Breast epithelium (tissue), 4 donors: ENCODE measurements at regions not wholly inside any gene's neighbourhood (a gene's known extent, or its start where the extent isn't known, plus 50 kb on each side); places are given as distances from the start of the nearest gene placed in this dataset.

Experiments
- DNase-seq, 2 donors: peaks; one replicate each; pipeline ENCODE4 v3.0.0-alpha.2; 2019; ENCODE audit warnings: low spot score in 2 of 2
- H3K27ac ChIP-seq, 2 donors: fragments of 200-600 bp; sonication (generic) in 1 of 2; one replicate each; pipeline ENCODE4 v1.5.1; 2016 to 2019; ENCODE audit warnings: mild to moderate bottlenecking in 1 of 2
- H3K27me3 ChIP-seq, 2 donors: fragments of 200-600 bp; sonication (generic) in 1 of 2; one replicate each; pipeline versions ENCODE4 v1.5.1 to v1.6.0; 2017 to 2019; ENCODE audit warnings: control low read depth in 1 of 2, mild to moderate bottlenecking in 1 of 2
- H3K36me3 ChIP-seq: fragments of 200-600 bp; one replicate; pipeline ENCODE4 v1.5.1; 2019
- H3K4me1 ChIP-seq, 2 donors: fragments of 200-600 bp; sonication (generic); one replicate each; pipeline ENCODE4 v1.5.1; 2016 to 2019; ENCODE audit warnings: control low read depth in 1 of 2
- H3K4me3 ChIP-seq, 3 donors: fragments of 200-600 bp; sonication (generic); 1 replicate in 2 of 3; 2 replicates in 1 of 3; pipeline ENCODE4 v1.5.1; 2016 to 2019; ENCODE audit warnings: mild to moderate bottlenecking in 3 of 3, moderate library complexity in 2 of 3
- H3K9me3 ChIP-seq, 2 donors: fragments of 200-600 bp; sonication (generic) in 1 of 2; one replicate each; pipeline ENCODE4 v1.5.1; 2016 to 2019; ENCODE audit warnings: control low read depth in 1 of 2
- POLR2A ChIP-seq: fragments of 450-650 bp; IDR thresholded peaks from one replicate; pipeline ENCODE4 v1.6.1; 2016; ENCODE audit warnings: antibody characterized with exemption, mild to moderate bottlenecking, moderate library complexity
- POLR2AphosphoS5 ChIP-seq, 3 donors: sonication (generic); formaldehyde crosslinking; IDR thresholded peaks; one replicate each; pipeline ENCODE4 v1.6.1; 2017; ENCODE audit warnings: antibody characterized with exemption in 3 of 3
- intact Hi-C: fragments of 100-400 bp; cut with DNase I; formaldehyde crosslinking; loops from one replicate; pipeline ENCODE4 v1.15.1; 2023; ENCODE audit warnings: low total_unique reads
- TF ChIP-seq, protein P1 (sequence below), 3 donors: fragments of 450-650 bp; IDR thresholded peaks; one replicate each; pipeline ENCODE4 v1.5.1; 2016 to 2017; ENCODE audit warnings: antibody characterized with exemption in 3 of 3, mild to moderate bottlenecking in 3 of 3, moderate library complexity in 3 of 3

DNA sequence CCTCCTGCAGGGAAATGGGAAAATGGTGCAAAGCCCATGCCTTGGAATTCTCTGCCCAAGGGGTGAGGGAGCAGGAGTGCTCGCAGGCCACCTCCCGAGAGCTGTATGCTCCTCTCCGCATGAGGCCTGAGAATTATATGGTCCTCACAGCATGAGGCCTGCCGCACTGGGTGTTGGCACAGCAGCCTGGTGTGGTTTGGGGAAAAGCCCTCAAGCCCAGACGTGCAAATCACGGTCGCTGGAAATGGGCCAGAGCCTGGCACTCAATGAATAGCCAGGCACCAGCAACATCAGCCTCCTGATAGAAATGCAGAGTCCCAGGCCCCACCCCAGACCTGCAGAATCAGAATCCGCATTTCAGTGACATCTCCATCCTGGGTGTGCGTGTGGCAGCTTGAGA is 156.4 kb upstream of the FOXF1 start:
- no peak for TF ChIP-seq POLR2AphosphoS5 (IDR thresholded peaks at IDR 0.05)
- TF ChIP-seq, protein P1, sequence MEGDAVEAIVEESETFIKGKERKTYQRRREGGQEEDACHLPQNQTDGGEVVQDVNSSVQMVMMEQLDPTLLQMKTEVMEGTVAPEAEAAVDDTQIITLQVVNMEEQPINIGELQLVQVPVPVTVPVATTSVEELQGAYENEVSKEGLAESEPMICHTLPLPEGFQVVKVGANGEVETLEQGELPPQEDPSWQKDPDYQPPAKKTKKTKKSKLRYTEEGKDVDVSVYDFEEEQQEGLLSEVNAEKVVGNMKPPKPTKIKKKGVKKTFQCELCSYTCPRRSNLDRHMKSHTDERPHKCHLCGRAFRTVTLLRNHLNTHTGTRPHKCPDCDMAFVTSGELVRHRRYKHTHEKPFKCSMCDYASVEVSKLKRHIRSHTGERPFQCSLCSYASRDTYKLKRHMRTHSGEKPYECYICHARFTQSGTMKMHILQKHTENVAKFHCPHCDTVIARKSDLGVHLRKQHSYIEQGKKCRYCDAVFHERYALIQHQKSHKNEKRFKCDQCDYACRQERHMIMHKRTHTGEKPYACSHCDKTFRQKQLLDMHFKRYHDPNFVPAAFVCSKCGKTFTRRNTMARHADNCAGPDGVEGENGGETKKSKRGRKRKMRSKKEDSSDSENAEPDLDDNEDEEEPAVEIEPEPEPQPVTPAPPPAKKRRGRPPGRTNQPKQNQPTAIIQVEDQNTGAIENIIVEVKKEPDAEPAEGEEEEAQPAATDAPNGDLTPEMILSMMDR (IDR thresholded peaks at IDR 0.05): no peak
- TF ChIP-seq POLR2A: no peak

DNA sequence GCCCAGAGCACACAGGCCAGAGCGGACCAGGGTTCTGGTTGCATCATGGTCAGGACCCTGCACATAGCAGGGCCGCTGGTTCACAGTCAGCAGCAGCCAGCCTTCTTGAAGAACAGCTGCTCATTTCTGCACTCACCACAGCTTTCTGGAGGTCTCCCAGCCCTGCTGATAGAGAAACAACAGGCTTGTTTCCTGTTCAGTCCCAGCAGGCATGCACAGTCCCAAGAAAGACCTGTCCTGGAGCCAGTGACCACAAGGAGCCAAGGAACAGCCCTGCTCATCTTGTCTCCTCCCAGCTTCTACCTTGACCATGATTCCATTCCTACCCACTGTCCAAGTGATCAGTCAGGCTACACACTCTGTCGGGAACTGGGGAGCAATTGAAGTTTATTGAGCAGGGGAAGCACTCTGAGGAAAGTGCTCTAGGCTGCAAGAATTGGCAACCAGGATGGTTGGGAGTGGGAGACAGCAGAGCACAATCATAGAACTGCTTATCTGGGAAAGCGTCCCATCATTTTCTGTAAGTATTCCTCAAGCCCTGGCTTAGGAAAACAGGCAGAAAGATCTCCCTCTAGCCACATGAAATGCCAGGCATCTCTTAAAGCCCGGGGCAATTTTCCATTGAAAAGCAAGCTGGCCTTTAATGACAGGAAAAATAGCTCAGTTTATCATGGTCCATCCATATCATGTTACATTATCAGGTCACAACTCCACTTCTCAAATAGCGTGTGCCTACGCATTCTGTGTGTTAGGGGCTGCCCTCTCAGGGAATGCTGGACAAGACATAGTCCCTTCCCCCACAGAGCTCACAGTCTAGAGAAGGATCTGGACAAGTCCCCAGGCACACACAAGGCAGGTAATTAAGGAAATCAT is 155.4 kb upstream of the FOXF1 start:
- TF ChIP-seq POLR2A (no peak), POLR2AphosphoS5 (IDR thresholded peaks at IDR 0.05) (no peak)
- TF ChIP-seq, protein P1 (IDR thresholded peaks at IDR 0.05): no peak
- Histone ChIP-seq H3K4me3 (no peak overlapping the region), H3K36me3 (no peaks in the 10 kb centered on the region), H3K27ac (no peak overlapping the region), H3K9me3 (peaks cover 17 to 18% of the 10 kb centered on the region in 2 donors), H3K27me3 (peaks cover 2 to 86% of the 10 kb centered on the region in 2 donors), H3K4me1 (no peaks in the 10 kb centered on the region)
- DNase-seq: no peak
- intact Hi-C loops: no loop called here

More for the DNA sequence above, 156.4 kb upstream of the FOXF1 start:
- intact Hi-C loops: no loop called here
- Histone ChIP-seq H3K4me1 (no peaks in the 10 kb centered on the region), H3K4me3 (no peak overlapping the region), H3K36me3 (no peaks in the 10 kb centered on the region), H3K27me3 (peaks cover 2 to 86% of the 10 kb centered on the region in 2 donors), H3K9me3 (peaks cover 17 to 18% of the 10 kb centered on the region in 2 donors), H3K27ac (no peak overlapping the region)
- no peak for DNase-seq

DNA sequence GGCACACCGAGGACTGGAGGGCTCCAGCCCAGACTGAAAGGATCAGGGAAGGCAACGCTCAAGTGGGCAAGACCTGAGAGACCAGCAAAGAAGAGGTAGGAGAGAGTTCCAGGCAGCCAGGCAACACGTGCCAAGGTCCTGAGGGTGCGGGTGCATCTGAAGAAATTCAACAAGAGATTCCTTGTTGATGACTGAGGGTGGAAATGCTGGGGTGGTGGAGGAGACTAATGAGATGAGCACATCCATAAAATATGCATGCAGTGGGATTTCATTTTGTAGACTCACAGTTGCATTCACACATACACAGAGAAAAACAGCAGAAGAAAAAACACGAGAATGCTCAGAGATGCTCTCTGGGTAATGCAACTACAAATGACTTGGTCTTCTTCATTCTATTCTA is 154.8 kb upstream of the FOXF1 start:
- H3K4me1 ChIP-seq: no peaks in the 10 kb centered on the region
- H3K27me3 ChIP-seq: peaks cover 2 to 87% of the 10 kb centered on the region in 2 donors
- DNase-seq: no peak
- H3K4me3 ChIP-seq: no peak overlapping the region
- no peaks in the 10 kb centered on the region for H3K36me3 ChIP-seq
- intact Hi-C loops: no loop called here
- peaks cover 17 to 18% of the 10 kb centered on the region in 2 donors for H3K9me3 ChIP-seq
- TF ChIP-seq, protein P1 (IDR thresholded peaks at IDR 0.05): no peak
- no peak for TF ChIP-seq POLR2AphosphoS5 (IDR thresholded peaks at IDR 0.05)
- TF ChIP-seq POLR2A: no peak
- no peak overlapping the region for H3K27ac ChIP-seq

DNA sequence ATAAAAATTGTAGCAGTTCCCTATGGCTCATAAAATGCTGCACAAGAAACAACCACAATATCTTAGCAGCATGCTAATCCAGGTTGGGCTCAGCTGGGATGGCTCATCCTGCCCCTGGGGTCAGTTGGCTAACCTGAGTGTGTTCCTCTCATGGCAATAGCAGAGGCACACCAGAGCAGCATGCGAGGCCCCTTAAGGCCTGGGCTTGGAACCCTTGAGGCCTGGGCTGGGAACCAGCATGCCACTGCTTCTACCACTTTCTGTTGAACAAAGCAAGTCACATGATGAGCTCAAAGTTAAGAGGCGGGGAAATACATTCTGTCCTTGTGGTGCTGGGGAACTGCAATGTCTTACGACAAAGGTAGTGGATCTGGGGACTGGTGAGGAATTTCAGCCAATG is 154.4 kb upstream of the FOXF1 start:
- H3K36me3 ChIP-seq: no peaks in the 10 kb centered on the region
- H3K27ac ChIP-seq: no peak overlapping the region
- peaks cover 2 to 91% of the 10 kb centered on the region in 2 donors for H3K27me3 ChIP-seq
- no peaks in the 10 kb centered on the region for H3K4me1 ChIP-seq
- peaks cover 17 to 18% of the 10 kb centered on the region in 2 donors for H3K9me3 ChIP-seq
- TF ChIP-seq POLR2AphosphoS5 (IDR thresholded peaks at IDR 0.05) (no peak), POLR2A (no peak)
- TF ChIP-seq, protein P1 (IDR thresholded peaks at IDR 0.05): no peak
- intact Hi-C loops: no loop called here
- DNase-seq: no peak
- H3K4me3 ChIP-seq: no peak overlapping the region

DNA sequence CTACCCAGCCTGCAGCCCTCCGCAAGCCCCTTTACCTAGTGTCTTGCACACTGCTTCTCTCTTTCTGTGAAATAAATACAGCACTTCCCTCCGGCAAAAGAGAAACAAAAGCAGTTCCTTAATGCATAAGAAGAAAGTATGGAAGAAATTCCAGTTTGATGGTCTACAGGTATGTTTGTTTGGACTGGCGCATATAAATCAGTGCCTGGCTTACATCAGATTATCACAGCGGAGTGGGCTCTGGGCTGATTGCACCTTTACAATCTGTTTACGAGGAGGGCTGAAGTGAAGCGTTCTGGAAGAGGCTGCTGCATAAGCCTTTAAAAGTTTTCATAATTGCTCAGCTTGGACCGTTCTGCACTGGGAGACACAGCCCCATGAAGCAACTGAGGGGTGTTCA is 153.5 kb upstream of the FOXF1 start:
- H3K36me3 ChIP-seq: no peaks in the 10 kb centered on the region
- intact Hi-C loops: no loop called here
- H3K4me3 ChIP-seq: no peak overlapping the region
- no peak overlapping the region for H3K27ac ChIP-seq
- TF ChIP-seq POLR2A (no peak), POLR2AphosphoS5 (IDR thresholded peaks at IDR 0.05) (no peak)
- TF ChIP-seq, protein P1 (IDR thresholded peaks at IDR 0.05): no peak
- DNase-seq: no peak
- no peaks in the 10 kb centered on the region for H3K4me1 ChIP-seq
- peaks cover 2 to 83% of the 10 kb centered on the region in 2 donors for H3K27me3 ChIP-seq
- H3K9me3 ChIP-seq: peaks cover 17 to 18% of the 10 kb centered on the region in 2 donors
